ENCODE measurements at regions not wholly inside any gene's neighbourhood (a gene's known extent, or its start where the extent isn't known, plus 50 kb on each side); places are given as distances from the start of the nearest gene placed in this dataset.

DNA sequence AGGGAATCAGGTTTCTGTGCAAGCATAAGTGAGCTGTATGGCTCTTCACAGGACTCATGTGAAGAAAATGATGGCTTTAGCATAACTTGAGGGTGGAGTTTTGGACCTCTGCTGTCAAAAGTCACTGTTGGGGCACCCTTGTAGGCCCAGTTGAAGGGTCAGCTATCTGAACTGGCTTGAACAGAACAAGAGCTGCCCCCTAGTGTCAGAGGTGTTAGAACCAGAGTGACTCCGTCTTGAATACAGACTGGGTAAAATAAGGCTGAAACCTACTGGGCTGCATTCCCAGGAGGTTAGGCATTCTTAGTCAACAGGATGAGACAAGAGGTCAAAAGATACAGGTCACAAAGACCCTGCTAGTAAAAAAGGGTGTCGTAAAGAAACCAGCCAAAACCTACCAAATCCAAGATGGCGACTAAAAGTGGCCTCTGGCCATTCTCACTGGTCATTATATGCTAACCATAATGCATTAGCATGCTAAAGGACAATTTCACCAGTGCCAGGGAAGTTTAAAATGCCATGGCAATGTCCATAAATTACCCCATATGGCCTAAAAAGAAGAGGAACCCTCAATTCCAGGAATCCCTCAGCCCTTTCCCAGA is 484.0 kb upstream of the ERCC4 start:
- Histone ChIP-seq H3K4me1 (ENCODE audit: control insufficient read depth in 4 of 4, insufficient read depth in 4 of 4, low read length in 3 of 4) (no peaks in the 10 kb centered on the region), H3K27ac (ENCODE audit: low read depth in 1 of 2, low read length in 2 of 2) (no peak overlapping the region), H3K9ac (ENCODE audit: low read depth in 1 of 2, low read length in 2 of 2) (no peak overlapping the region), H3K9me3 (ENCODE audit: control insufficient read depth in 4 of 4, low read length in 3 of 4) (no peaks in the 10 kb centered on the region), H3K4me3 (ENCODE audit: low read depth in 1 of 3, low read length in 3 of 3) (no peak overlapping the region), H3K27me3 (ENCODE audit: control insufficient read depth in 4 of 4, insufficient read depth in 4 of 4, low read length in 3 of 4) (no peaks in the 10 kb centered on the region), H3K36me3 (ENCODE audit: control insufficient read depth in 4 of 4, insufficient read depth in 3 of 4, low read depth in 1 of 4, low read length in 3 of 4) (peaks cover 0 to 3% (median 0%) of the 10 kb centered on the region in 4 donors)
- DNase-seq (ENCODE audit: low spot score): no peak
- 93% methylated on average over 3 of the region's 3 CpGs for WGBS
- no peak for TF ChIP-seq GABPA (IDR thresholded peaks at IDR 0.05 in 1 of 2, conservative IDR thresholded peaks at IDR 0.05 in 1 of 2)
- TF ChIP-seq FOXA2 (IDR thresholded peaks at IDR 0.05): no peak
- TF ChIP-seq JUND (IDR thresholded peaks at IDR 0.05): no peak
- TF ChIP-seq SP1 (IDR thresholded peaks at IDR 0.05): no peak

DNA sequence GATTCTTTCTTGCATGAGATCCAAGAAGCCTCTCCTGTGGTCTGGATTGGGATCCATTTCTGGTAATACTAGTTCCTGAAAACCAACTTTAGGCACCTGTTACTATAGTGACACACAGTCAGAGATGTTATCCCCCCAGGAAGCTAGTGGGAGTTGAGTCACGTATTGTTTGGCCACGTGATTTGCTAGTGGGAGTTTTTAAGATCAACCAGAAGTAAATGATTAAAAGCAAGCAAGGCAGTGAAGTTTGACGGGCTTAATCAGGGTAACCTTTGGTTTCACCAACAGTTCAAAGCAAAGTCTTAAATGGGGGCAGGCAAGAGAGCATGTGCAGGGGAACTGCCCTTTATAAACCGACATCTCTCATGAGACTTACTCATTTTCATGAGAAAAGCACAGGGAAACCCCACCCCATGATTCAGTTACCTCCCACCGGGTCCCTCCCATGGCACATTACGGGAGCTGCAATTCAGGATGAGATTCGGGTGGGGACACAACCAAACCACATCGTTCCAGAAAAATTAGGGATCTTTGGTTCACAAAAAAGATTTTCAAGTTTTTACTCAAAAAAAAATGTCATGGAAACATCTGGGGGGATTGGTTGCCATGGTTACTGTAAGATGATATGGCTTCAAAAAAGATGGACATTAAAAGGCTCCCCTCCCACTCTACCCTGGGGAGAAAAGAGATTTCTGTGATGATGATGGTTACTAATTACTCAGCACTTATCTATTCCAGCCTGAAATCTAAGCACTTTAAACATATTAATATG is 483.1 kb upstream of the ERCC4 start:
- H3K27ac ChIP-seq (ENCODE audit: low read depth in 1 of 2, low read length in 2 of 2): no peak overlapping the region
- H3K4me3 ChIP-seq (ENCODE audit: low read depth in 1 of 3, low read length in 3 of 3): no peak overlapping the region
- no peak for TF ChIP-seq RAD21 (IDR thresholded peaks at IDR 0.05)
- TF ChIP-seq SP1 (IDR thresholded peaks at IDR 0.05): peak; percentile 16
- TF ChIP-seq ATF3 (IDR thresholded peaks at IDR 0.05): no peak
- TF ChIP-seq EGR1 (IDR thresholded peaks at IDR 0.05; ENCODE audit: low read depth in 2 of 2): no peak
- TF ChIP-seq FOXA2 (IDR thresholded peaks at IDR 0.05): no peak
- peak; percentile 8 to 58 for TF ChIP-seq RXRA (IDR thresholded peaks at IDR 0.05)
- TF ChIP-seq HNF4A (conservative IDR thresholded peaks at IDR 0.05): peak; percentile 50 to 69
- TF ChIP-seq JUND (IDR thresholded peaks at IDR 0.05): peak in 1 of 2 donors; percentile 54
- TF ChIP-seq, protein P1, sequence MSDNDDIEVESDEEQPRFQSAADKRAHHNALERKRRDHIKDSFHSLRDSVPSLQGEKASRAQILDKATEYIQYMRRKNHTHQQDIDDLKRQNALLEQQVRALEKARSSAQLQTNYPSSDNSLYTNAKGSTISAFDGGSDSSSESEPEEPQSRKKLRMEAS (IDR thresholded peaks at IDR 0.05): peak; percentile 22
- 57% methylated on average over 8 of the region's 8 CpGs for WGBS
- no peak overlapping the region for H3K9ac ChIP-seq (ENCODE audit: low read depth in 1 of 2, low read length in 2 of 2)
- no peaks in the 10 kb centered on the region for H3K36me3 ChIP-seq (ENCODE audit: control insufficient read depth in 4 of 4, insufficient read depth in 3 of 4, low read depth in 1 of 4, low read length in 3 of 4)
- no peaks in the 10 kb centered on the region for H3K9me3 ChIP-seq (ENCODE audit: control insufficient read depth in 4 of 4, low read length in 3 of 4)
- DNase-seq (ENCODE audit: low spot score): no peak
- H3K27me3 ChIP-seq (ENCODE audit: control insufficient read depth in 4 of 4, insufficient read depth in 4 of 4, low read length in 3 of 4): no peaks in the 10 kb centered on the region
- H3K4me1 ChIP-seq (ENCODE audit: control insufficient read depth in 4 of 4, insufficient read depth in 4 of 4, low read length in 3 of 4): no peaks in the 10 kb centered on the region

DNA sequence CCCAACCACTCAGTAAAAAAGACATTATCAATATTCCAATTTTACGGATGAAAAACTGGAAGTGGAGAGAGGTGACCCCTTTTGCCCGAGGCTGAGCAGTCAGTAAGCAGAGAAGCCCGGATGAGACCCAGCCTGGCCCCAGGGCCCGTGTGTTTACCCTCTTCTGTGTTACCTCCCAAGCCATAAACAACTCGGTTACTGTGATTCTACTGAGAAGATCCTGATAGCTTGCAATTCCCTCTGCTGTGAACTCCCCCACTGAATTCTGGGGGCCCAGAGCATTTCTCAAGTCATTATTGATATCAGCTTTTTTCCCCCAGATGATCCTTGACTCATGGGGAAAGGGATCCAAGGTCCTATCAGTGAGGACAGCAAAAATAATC is 482.6 kb upstream of the ERCC4 start:
- Histone ChIP-seq H3K4me1 (ENCODE audit: control insufficient read depth in 4 of 4, insufficient read depth in 4 of 4, low read length in 3 of 4) (no peaks in the 10 kb centered on the region), H3K27me3 (ENCODE audit: control insufficient read depth in 4 of 4, insufficient read depth in 4 of 4, low read length in 3 of 4) (no peaks in the 10 kb centered on the region), H3K27ac (ENCODE audit: low read depth in 1 of 2, low read length in 2 of 2) (no peak overlapping the region), H3K4me3 (ENCODE audit: low read depth in 1 of 3, low read length in 3 of 3) (no peak overlapping the region), H3K36me3 (ENCODE audit: control insufficient read depth in 4 of 4, insufficient read depth in 3 of 4, low read depth in 1 of 4, low read length in 3 of 4) (no peaks in the 10 kb centered on the region), H3K9ac (ENCODE audit: low read depth in 1 of 2, low read length in 2 of 2) (no peak overlapping the region), H3K9me3 (ENCODE audit: control insufficient read depth in 4 of 4, low read length in 3 of 4) (no peaks in the 10 kb centered on the region)
- DNase-seq (ENCODE audit: low spot score): no peak
- 84% methylated on average over 5 of the region's 5 CpGs for WGBS
- TF ChIP-seq ATF3 (IDR thresholded peaks at IDR 0.05) (no peak), EGR1 (IDR thresholded peaks at IDR 0.05; ENCODE audit: low read depth in 2 of 2) (no peak), FOXA1 (IDR thresholded peaks at IDR 0.05) (no peak), HNF4G (IDR thresholded peaks at IDR 0.05) (no peak), RAD21 (IDR thresholded peaks at IDR 0.05) (no peak), JUND (IDR thresholded peaks at IDR 0.05) (no peak), FOXA2 (IDR thresholded peaks at IDR 0.05) (no peak), TAF1 (conservative IDR thresholded peaks at IDR 0.05) (no peak), NR2F2 (IDR thresholded peaks at IDR 0.05) (no peak), YY1 (IDR thresholded peaks at IDR 0.05) (no peak), HNF4A (conservative IDR thresholded peaks at IDR 0.05) (no peak)
- TF ChIP-seq, protein P2, sequence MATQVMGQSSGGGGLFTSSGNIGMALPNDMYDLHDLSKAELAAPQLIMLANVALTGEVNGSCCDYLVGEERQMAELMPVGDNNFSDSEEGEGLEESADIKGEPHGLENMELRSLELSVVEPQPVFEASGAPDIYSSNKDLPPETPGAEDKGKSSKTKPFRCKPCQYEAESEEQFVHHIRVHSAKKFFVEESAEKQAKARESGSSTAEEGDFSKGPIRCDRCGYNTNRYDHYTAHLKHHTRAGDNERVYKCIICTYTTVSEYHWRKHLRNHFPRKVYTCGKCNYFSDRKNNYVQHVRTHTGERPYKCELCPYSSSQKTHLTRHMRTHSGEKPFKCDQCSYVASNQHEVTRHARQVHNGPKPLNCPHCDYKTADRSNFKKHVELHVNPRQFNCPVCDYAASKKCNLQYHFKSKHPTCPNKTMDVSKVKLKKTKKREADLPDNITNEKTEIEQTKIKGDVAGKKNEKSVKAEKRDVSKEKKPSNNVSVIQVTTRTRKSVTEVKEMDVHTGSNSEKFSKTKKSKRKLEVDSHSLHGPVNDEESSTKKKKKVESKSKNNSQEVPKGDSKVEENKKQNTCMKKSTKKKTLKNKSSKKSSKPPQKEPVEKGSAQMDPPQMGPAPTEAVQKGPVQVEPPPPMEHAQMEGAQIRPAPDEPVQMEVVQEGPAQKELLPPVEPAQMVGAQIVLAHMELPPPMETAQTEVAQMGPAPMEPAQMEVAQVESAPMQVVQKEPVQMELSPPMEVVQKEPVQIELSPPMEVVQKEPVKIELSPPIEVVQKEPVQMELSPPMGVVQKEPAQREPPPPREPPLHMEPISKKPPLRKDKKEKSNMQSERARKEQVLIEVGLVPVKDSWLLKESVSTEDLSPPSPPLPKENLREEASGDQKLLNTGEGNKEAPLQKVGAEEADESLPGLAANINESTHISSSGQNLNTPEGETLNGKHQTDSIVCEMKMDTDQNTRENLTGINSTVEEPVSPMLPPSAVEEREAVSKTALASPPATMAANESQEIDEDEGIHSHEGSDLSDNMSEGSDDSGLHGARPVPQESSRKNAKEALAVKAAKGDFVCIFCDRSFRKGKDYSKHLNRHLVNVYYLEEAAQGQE (IDR thresholded peaks at IDR 0.05): no peak
- TF ChIP-seq, protein P1 (IDR thresholded peaks at IDR 0.05): no peak
- TF ChIP-seq, protein P3, sequence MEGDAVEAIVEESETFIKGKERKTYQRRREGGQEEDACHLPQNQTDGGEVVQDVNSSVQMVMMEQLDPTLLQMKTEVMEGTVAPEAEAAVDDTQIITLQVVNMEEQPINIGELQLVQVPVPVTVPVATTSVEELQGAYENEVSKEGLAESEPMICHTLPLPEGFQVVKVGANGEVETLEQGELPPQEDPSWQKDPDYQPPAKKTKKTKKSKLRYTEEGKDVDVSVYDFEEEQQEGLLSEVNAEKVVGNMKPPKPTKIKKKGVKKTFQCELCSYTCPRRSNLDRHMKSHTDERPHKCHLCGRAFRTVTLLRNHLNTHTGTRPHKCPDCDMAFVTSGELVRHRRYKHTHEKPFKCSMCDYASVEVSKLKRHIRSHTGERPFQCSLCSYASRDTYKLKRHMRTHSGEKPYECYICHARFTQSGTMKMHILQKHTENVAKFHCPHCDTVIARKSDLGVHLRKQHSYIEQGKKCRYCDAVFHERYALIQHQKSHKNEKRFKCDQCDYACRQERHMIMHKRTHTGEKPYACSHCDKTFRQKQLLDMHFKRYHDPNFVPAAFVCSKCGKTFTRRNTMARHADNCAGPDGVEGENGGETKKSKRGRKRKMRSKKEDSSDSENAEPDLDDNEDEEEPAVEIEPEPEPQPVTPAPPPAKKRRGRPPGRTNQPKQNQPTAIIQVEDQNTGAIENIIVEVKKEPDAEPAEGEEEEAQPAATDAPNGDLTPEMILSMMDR (IDR thresholded peaks at IDR 0.05; ENCODE audit: low read depth, low read length, missing input control): no peak

Measured in liver (tissue), 8 donors.